ENCODE measurements at regions not wholly inside any gene's neighbourhood (a gene's known extent, or its start where the extent isn't known, plus 50 kb on each side); places are given as distances from the start of the nearest gene placed in this dataset.

DNA sequence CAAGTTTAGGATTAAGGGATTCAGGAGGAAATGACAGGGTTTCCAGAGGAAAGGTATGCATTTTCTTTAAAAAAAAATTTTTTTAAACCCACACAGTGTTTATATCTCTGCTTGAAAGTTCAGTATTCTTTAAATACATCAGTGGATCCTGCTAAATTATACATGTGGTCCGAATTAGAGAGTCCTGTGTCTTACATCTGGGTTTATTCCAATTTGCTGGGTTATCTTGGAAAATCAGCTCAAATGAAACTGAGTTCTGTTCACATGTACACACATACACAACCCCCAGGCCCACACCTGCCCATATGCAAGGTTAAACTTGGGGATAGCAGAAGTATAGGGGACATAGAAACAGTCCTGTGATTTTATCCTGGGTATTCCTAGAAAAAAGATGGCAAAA lies 493.7 kb downstream of the ZNF608 start:
- Histone ChIP-seq H2BK5ac (ENCODE audit: low read depth, low read length) (no peak overlapping the region), H2AK5ac (ENCODE audit: low read depth, low read length) (no peak overlapping the region), H2AFZ (ENCODE audit: low read length) (no peak overlapping the region), H4K8ac (ENCODE audit: extremely low read depth, insufficient read depth, low read length) (no peak overlapping the region), H3K14ac (ENCODE audit: insufficient read length) (no peak overlapping the region), H3K27me3 (replicated peaks in 1 of 4; ENCODE audit: control insufficient read depth in 3 of 4, extremely low read depth in 1 of 4, insufficient read depth in 3 of 4, low read length in 3 of 4) (no peaks in the 10 kb centered on the region), H3K9ac (replicated peaks in 1 of 4; ENCODE audit: extremely low read depth in 1 of 4, low read depth in 3 of 4, low read length in 3 of 4) (no peak overlapping the region), H3K79me1 (ENCODE audit: low read depth, low read length) (no peaks in the 10 kb centered on the region), H3K4ac (replicated peaks; ENCODE audit: insufficient read length, low read depth, low read length) (no peak overlapping the region), H3K79me2 (ENCODE audit: control insufficient read depth in 1 of 2, insufficient read depth in 2 of 2, low read length in 2 of 2) (no peaks in the 10 kb centered on the region), H2BK20ac (ENCODE audit: low read length) (no peak overlapping the region), H4K20me1 (replicated peaks in 1 of 2; ENCODE audit: control insufficient read depth in 1 of 2, insufficient read depth in 2 of 2, low read length in 2 of 2) (no peaks in the 10 kb centered on the region), H2BK15ac (ENCODE audit: low read length) (no peak overlapping the region), H3K23ac (ENCODE audit: insufficient read length) (no peak overlapping the region), H2BK12ac (ENCODE audit: low read depth, low read length) (no peak overlapping the region), H3K4me3 (ENCODE audit: extremely low read depth in 1 of 4, insufficient read depth in 2 of 4, low read depth in 3 of 4, low read length in 4 of 4) (no peak overlapping the region), H3K36me3 (ENCODE audit: control insufficient read depth in 2 of 4, insufficient read depth in 4 of 4, low read length in 3 of 4) (no peaks in the 10 kb centered on the region), H2BK120ac (replicated peaks; ENCODE audit: low read depth, low read length) (no peak overlapping the region), H3K4me2 (ENCODE audit: insufficient read depth in 1 of 2, low read depth in 2 of 2, low read length in 2 of 2) (no peak overlapping the region), H3K4me1 (replicated peaks in 1 of 4; ENCODE audit: control insufficient read depth in 3 of 4, insufficient read depth in 4 of 4, low read length in 3 of 4) (no peaks in the 10 kb centered on the region; a peak in 2 of 7 replicates), H4K5ac (ENCODE audit: insufficient read length, low read depth, low read length) (no peak overlapping the region), H3K56ac (replicated peaks; ENCODE audit: insufficient read length, low read depth, low read length) (no peak overlapping the region), H3K23me2 (ENCODE audit: low read depth, low read length) (no peaks in the 10 kb centered on the region), H4K91ac (replicated peaks; ENCODE audit: insufficient read length, low read length) (no peak overlapping the region), H3K18ac (ENCODE audit: extremely low read depth, low read length) (no peak overlapping the region), H3K9me3 (ENCODE audit: insufficient read depth in 2 of 2, low read depth in 1 of 2, low read length in 1 of 2) (peaks cover 0 to 4% of the 10 kb centered on the region in 2 experiments; a peak in 1 of 4 replicates), H3K27ac (ENCODE audit: low read depth, low read length) (no peak overlapping the region)
- no peak for FAIRE-seq
- POLR2A ChIA-PET (ENCODE audit: partially characterized antibody): no interaction called here
- WGBS, 2 experiments (ENCODE audit: extremely low coverage in 1 of 2, insufficient coverage in 1 of 2, insufficient read length in 1 of 2, insufficient replicate concordance in 2 of 2, low coverage in 1 of 2, low lambda C conversion rate in 2 of 2, missing lambda C conversion rate in 1 of 2): 80% methylated on average over 1 of the region's 1 CpG; no CpG with 5 or more reads in 1 of the 2 experiments
- CTCF ChIA-PET (ENCODE audit: partially characterized antibody): no interaction called here
- no peak for DNase-seq (ENCODE audit: low read depth in 1 of 2, low spot score in 2 of 2)
- TF ChIP-seq CBX8 (IDR thresholded peaks at IDR 0.05; ENCODE audit: borderline replicate concordance, low read depth, low read length) (no peak), NRF1 (IDR thresholded peaks at IDR 0.05; ENCODE audit: low read depth, low read length) (no peak), CEBPB (IDR thresholded peaks at IDR 0.05; ENCODE audit: low read depth, low read length) (no peak), CHD1 (IDR thresholded peaks at IDR 0.05; ENCODE audit: low read depth, low read length) (no peak), MAFK (IDR thresholded peaks at IDR 0.05; ENCODE audit: low read depth, low read length) (no peak), RAD21 (IDR thresholded peaks at IDR 0.05 in 1 of 2, conservative IDR thresholded peaks at IDR 0.05 in 1 of 2; ENCODE audit: low read depth in 2 of 2, low read length in 2 of 2) (no peak), TAF7 (optimal IDR thresholded peaks at IDR 0.05; ENCODE audit: borderline replicate concordance, low read depth, low read length) (no peak), JUND (IDR thresholded peaks at IDR 0.05; ENCODE audit: low read length) (no peak), MAX (IDR thresholded peaks at IDR 0.05) (no peak), RBBP5 (IDR thresholded peaks at IDR 0.05; ENCODE audit: borderline replicate concordance, low read depth, low read length) (no peak), TBP (IDR thresholded peaks at IDR 0.05; ENCODE audit: low read depth, low read length) (no peak), PHF8 (conservative IDR thresholded peaks at IDR 0.05; ENCODE audit: low read depth, low read length) (no peak)
- TF ChIP-seq, protein P1, sequence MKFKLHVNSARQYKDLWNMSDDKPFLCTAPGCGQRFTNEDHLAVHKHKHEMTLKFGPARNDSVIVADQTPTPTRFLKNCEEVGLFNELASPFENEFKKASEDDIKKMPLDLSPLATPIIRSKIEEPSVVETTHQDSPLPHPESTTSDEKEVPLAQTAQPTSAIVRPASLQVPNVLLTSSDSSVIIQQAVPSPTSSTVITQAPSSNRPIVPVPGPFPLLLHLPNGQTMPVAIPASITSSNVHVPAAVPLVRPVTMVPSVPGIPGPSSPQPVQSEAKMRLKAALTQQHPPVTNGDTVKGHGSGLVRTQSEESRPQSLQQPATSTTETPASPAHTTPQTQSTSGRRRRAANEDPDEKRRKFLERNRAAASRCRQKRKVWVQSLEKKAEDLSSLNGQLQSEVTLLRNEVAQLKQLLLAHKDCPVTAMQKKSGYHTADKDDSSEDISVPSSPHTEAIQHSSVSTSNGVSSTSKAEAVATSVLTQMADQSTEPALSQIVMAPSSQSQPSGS (IDR thresholded peaks at IDR 0.05; ENCODE audit: low read length): no peak

All from H1 (cell line).